GM21529 (cell line): ENCODE measurements at regions not wholly inside any gene's neighbourhood (a gene's known extent, or its start where the extent isn't known, plus 50 kb on each side); places are given as distances from the start of the nearest gene placed in this dataset.
"Not testable (repeated sequence)": the region's sequence is repeated elsewhere in the genome, so short reads cannot be mapped to it uniquely, and the experiment has no call there.

Experiments used
- ATAC-seq: cut with Tn5 transposase; IDR thresholded peaks from one replicate; pipeline ENCODE4 v1.9.1; 2021; ENCODE audit not compliant: unreplicated experiment

- ATAC-seq: no peak
Measured at GRCh38 chr6:144602523-144603180, 317.5 kb downstream of the UTRN start.

DNA sequence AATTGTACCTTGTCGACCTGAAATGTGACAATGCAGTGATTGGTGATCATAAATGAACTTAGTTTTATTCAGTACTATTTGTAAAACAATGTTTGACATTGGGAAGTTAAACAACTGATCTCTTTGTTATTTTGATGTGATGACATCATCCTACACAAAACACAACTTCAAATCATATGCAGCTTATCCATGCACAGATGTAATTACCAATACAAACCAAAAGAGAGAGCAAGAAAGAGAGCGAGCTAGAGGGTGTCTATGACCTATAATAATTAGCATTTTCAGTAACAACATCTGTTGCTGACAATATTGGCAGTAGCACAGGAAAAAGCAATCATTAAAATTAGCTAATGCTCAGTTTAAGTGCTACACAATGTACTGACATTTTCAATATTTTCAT lies 320.9 kb downstream of the UTRN start:
- ATAC-seq: no peak

DNA sequence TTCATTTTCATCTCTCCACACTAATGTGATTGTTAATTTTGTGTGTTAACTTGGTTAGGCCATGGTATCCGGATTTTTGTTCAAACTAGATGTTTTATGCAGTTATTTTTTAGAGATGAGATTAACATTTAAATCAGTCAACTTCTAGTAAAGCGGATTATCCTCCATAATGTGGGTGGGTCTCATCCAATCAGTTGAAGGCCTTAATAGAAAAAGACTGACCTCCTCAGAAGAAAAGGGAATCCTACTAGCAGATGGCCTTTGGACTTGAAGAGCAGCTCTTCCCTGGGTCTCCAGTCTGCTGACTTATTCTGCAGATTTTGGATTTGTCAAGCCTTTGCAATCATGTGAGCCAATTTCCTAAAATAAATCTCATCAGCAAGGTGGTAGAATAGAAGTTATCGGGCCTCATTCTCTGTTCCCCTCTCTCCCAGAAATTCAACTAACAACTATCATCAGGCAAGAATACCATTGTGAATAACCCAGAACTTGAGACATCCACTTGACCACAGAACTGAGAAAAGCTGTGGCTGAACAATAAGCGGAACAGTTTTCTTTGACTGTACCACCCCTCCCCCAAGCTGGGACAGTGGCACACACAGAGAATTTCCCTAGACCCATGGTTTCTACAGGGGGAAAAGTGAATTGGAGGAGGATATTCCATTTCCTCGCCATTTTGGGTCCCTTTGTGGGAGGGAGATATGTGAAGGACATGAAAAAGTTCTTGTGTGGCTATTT lies 323.0 kb downstream of the UTRN start:
- no peak for ATAC-seq

- no peak for ATAC-seq
Measured at GRCh38 chr6:144612811-144613210, 327.7 kb downstream of the UTRN start.

- peak; percentile 74 for ATAC-seq
Measured at GRCh38 chr6:144613859-144614258, 328.7 kb downstream of the UTRN start.

DNA sequence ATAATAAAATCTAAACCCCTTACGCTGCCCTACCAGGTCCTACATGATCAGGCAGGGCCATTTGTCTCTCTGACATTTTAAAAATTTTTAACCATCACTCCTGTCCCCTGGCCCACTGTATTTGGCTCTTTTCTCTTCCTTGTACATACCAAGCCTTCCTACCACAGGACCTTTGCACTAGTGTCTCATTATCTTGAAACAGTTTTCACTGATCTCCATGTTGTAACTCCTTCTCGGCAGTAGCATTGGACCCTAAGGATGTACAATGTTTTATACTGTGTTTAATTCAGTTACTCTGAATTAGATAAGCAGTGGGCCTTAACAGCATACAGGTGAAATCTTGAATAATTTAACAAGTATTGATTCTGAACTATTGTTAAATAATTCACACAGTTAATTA lies 330.7 kb downstream of the UTRN start:
- ATAC-seq: no peak

GRCh38 chr6:144617191-144617590 lies 332.1 kb downstream of the UTRN start:
- no peak for ATAC-seq

DNA sequence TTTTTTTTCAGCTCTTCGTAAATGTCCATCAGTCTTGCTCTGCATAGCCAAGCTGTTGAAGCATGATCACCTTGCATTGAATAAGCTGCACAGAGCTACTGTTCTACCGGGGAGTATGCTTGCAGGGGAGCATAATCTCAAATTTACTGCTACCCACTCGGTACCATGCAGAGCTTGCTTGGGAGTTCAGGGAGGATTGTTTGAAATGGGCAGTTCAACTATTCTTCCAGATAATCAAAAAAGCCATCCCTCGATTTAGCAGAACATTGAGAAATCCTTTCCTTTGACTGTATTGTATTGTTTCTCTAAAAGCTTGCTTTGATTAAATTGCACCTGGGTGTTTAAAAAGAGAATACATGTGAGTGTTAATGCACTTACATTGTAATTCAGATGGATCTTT lies 332.6 kb downstream of the UTRN start:
- no peak for ATAC-seq

DNA sequence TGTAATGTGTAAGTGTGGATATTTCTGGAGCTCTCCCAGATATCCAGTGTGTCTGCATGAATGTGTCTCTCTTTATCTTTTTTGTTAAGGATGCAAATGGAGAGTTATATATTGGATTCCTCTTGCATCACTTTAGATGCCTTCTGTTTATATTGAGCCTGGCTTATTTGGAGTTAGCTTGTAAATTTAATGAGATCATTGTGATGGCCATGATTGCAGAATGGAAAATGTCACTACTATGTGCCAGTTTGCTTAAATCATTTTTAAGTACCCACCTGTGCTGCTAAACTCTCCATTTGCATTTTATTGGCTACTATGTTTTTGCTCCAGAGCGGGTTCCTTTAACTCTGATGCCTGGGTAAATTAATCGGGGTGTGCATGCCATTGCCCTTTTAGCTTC lies 334.8 kb downstream of the UTRN start:
- ATAC-seq: no peak

DNA sequence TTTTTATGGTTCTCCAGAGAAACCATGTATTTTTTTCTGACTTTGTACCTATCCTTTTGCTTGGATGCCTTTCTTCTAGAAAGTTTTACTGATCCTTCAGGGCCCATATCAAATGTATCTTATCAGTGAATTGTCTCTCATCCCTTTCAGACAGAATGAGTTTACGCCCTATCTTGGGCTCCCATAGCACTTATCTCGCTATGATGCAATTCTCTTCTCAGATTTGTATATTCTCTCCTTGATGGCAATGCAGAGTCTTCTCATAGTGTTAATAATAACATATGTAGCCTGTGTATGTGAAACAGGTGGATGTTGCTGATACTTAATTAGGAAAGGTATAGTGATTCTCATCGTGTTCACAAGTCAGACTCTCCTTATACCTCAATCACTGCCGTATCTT lies 336.2 kb downstream of the UTRN start:
- no peak for ATAC-seq

DNA sequence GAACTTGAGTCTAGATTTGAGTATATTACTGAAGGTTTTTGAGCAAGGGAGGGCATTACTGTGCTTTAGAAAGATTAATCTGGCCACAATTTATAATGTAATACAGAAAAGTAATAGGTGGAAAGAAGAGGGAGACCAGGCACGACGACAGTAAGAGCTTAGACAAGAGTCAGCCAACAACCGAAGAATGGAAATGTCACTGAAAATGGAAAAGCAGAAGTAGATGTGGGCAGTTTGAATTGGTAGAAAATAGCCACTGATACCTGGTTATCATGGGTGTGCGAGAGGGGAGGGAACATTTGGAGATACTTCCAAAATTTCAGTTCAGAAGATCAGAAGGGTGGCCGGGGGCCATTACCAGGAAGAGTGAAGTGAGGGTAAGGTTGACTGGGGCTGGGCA lies 339.1 kb downstream of the UTRN start:
- ATAC-seq: no peak

- no peak for ATAC-seq
Measured at GRCh38 chr6:144624716-144625115, 339.6 kb downstream of the UTRN start.

GRCh38 chr6:144630857-144631256 lies 345.7 kb downstream of the UTRN start:
- ATAC-seq: no peak

- no peak for ATAC-seq
Measured at GRCh38 chr6:144632266-144632665, 347.1 kb downstream of the UTRN start.

DNA sequence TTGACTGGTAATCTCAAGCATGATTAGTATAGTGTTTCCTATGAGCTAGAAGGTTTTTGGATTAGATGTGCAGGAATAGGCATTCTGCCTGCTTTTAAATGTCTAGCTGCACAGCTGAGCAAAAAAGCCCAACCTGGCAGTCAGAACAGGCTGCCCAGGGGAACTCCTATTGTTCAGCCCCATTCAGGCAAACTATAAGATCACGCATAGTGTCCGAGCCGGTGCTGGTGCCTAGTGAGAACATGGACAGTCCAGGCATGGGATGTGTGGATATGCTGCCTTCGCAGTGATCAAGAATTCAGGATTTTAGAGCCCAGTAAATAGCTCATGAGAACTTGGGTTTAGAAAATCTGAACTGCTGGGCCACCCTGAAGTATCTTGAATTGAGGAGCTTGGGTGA lies 348.8 kb downstream of the UTRN start:
- no peak for ATAC-seq

DNA sequence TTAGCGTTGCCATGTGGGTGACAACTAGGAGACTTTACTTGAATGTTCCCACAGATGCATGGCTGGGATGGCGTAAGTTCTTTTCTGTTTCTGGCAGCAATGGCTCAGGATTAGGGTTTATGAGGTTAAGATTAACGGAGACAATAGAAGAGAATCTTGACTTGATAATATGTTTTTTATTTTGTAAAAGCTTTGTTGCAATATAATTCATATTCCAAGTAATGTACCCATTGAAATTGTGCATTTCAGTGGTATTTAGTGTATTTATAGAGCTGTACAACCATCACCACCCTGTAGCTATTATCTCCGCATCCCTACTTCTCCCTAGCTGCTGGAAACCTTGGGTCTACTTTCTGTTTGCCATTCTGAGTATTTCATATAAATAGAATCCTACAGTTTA lies 349.2 kb downstream of the UTRN start:
- ATAC-seq: no peak

GRCh38 chr6:144635051-144635450 lies 349.9 kb downstream of the UTRN start:
- no peak for ATAC-seq

- not testable (repeated sequence) for ATAC-seq
Measured at GRCh38 chr6:144636025-144636424, 350.9 kb downstream of the UTRN start.

- ATAC-seq: no peak
Measured at GRCh38 chr6:144637541-144637940, 352.4 kb downstream of the UTRN start.

- ATAC-seq: no peak
Measured at GRCh38 chr6:144639654-144640053, 354.5 kb downstream of the UTRN start.

GRCh38 chr6:144641286-144641685 lies 356.2 kb downstream of the UTRN start:
- ATAC-seq: no peak

- no peak for ATAC-seq
Measured at GRCh38 chr6:144644776-144645175, 359.6 kb downstream of the UTRN start.
